HG03060 (cell line): ENCODE measurements at regions not wholly inside any gene's neighbourhood (a gene's known extent, or its start where the extent isn't known, plus 50 kb on each side); places are given as distances from the start of the nearest gene placed in this dataset.

Experiments
- ATAC-seq: cut with Tn5 transposase; IDR thresholded peaks from one replicate; pipeline ENCODE4 v1.9.1; 2021; ENCODE audit warnings: low read depth, moderate number of reproducible peaks; ENCODE audit not compliant: unreplicated experiment

DNA sequence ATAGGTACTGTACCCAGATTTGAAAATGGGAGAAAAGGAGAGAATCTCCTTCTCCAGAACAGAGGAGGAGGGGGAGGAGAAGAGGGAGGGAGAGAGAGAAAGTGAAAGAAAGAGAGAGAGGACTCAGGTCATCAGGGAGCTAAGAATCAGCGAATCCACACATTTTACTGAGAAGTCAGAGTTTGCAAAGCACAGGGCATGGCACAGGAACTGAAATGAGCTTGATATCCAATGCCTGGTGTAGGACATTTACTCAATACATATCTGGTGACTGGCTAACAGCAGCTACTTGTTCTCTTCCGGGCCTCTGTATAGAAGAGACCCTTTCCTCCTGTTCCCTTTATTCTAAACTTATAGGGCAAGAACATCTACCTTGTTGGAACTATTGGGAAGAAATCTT is 375.1 kb downstream of the KLF5 start:
- ATAC-seq, result no peak

- no peak for ATAC-seq
These were observed 374.7 kb downstream of the KLF5 start for GRCh38 chr13:73433458-73433857.

GRCh38 chr13:73429701-73430100 is 370.9 kb downstream of the KLF5 start:
- ATAC-seq, result no peak

GRCh38 chr13:73428706-73429105 is 369.9 kb downstream of the KLF5 start:
- ATAC-seq, result no peak

GRCh38 chr13:73428137-73428536 is 369.3 kb downstream of the KLF5 start:
- no peak for ATAC-seq

GRCh38 chr13:73422973-73423372 is 364.2 kb downstream of the KLF5 start:
- ATAC-seq, result no peak

DNA sequence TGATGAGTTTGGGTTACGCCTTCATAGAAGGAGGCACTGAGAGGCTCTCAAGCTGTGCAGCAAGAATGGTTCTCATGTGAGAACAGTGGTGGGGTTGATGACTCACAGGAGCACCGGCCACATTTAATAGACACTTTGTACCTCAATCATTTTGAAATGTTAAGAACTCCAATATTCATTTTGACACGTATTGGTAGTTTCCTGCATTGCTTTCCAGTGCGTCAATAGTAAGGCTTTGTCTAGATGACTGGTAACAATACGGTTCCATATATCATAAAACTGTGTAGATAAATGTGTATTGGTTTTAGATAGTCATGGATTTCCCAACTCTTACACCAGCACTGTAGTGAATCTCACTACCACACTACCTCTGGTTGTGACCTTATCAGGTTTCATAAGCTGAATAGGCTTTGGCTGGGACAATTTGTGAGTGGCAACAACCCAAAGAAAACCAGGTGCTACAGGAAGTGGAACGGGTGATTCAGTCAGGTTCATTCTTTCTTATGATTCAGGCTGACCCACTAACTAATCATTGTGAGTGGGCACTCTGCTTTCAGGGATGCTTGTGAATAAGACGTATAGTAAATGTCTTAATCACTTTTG is 362.6 kb downstream of the KLF5 start:
- ATAC-seq, result no peak

GRCh38 chr13:73419186-73419585 is 360.4 kb downstream of the KLF5 start:
- no peak for ATAC-seq

DNA sequence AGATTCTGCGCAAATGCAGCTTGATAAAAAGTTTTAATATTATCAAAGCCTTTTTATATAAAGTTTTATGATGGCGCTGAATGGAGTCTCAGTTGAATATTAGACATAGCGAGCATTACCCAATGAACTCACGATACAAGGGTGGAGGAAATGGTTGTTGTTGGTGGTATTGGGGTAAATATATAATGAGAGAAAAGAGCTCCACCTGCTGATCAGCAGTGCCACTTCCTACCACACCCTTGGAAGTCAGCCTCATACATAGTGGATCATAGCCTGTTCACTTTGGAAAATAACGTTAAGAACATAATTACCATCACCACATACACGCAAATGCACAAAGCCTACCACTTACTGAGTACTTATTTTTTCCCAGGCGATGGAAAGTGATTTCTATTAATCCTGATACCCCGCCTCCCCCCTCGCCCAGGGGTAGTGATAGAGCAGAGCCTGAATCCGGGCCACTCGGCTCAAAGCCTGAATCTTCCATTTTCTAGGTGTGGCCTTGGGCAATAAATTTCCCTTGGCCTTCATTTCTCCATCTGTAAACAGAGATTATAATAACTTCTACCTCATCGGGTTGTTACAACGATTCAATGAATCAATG is 358.3 kb downstream of the KLF5 start:
- ATAC-seq, result no peak

GRCh38 chr13:73416093-73416492 is 357.3 kb downstream of the KLF5 start:
- ATAC-seq, result no peak

- ATAC-seq, result no peak
These were observed 354.9 kb downstream of the KLF5 start for GRCh38 chr13:73413656-73414055.

DNA sequence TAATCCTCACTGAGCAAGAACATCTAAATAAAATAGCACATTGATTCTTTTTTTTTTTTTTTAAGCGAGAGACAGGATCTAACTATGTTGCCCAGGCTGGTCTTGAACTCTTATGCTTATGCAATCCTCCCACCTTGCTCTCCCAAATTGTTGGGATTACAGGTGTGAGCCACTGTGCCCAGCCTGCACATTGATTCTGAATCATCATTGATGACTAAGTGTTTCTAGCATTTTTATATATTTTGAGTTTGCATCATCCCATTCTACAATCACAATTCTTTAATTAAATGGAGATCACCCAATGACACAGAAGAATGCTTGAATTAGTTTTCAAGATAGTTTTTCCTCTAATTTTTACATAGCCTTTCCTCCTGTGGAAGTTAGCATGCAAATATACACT is 354.1 kb downstream of the KLF5 start:
- ATAC-seq, result no peak

DNA sequence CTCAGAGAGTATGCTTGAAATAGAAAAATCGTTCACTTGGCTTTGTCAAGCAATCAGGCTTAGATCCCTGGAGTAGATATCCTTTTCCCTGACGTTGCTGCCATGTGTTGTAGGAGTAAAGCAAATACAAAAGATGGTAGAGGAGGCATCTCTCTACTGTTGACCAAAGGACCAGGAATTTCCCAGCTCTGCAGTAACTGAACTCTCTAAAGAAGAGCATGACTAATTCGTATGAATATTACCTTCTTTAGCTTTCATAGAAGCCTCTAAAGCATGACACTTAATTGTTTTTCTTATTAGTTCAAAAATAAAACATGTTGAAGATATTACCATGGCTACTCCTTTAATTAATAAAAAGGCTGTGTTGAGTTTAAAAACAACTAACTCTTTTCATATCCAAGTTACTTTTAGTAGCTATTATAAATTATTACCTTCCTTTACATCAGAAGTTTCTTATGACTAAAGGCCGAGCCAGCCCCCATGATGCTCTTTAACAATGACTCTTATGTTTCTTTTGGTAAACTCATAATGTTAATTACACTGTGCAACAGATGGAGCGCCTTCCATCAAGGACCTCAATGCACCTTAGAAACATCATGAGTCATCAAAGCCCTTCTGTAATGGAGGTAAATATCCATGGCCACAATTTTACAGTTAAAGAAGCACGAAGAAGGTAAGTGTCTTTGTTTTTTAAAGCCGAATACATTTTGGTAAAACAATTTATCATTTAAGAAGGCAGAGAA is 352.4 kb downstream of the KLF5 start:
- ATAC-seq, result no peak

DNA sequence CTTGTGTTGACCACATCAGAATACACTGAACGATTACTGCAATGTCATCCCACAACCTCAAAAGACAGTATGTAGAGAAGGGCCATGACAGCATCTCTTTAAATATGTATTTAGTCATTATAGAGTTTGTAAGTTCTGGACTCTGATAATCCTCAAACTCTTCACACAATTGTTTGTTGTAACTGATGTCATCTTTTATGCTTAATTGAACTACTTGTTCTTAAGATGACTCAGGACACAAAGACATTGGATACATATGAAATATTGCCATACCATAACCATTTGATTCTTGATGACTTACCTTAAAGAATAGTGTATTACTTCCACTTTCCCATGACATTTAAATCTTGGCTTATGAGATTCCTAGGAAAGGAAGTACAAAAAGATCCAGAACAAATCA is 347.6 kb downstream of the KLF5 start:
- no peak for ATAC-seq

- ATAC-seq, result no peak
These were observed 345.8 kb downstream of the KLF5 start for GRCh38 chr13:73404581-73404980.

DNA sequence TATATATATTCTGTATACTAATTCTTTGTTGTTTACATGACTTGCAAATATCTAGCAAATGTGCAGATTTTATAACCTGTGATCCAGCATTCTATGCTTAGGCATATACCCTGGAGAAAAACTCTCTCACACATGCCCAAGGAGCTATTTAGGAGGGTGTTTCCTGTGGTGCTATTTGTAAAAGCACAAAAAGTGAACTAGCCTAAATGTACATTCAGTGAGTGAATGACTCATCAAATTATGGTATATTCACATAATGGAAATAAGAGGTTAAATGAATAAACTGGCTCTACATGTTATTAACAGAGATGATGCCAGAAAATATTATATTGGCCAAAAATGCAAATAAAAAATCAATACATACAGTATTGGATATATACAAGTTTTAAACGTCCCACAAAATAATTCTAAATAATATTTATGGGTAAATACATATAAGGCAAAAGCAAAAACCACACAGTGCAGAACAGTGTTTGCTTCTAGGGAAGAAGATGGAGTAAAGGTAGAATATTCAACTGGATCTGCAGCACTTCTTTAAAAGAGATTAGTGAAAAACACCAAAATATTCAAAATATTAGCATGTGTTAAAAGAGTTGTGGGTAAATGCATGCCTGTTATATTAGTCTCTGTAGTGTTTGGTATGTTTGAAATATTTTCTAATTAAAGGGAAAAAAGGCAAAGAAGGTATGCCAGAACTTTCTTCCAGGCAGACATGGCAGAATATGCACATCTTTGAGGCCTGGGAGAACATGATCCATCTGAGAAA is 344.7 kb downstream of the KLF5 start:
- no peak for ATAC-seq

GRCh38 chr13:73401769-73402168 is 343.0 kb downstream of the KLF5 start:
- no peak for ATAC-seq

DNA sequence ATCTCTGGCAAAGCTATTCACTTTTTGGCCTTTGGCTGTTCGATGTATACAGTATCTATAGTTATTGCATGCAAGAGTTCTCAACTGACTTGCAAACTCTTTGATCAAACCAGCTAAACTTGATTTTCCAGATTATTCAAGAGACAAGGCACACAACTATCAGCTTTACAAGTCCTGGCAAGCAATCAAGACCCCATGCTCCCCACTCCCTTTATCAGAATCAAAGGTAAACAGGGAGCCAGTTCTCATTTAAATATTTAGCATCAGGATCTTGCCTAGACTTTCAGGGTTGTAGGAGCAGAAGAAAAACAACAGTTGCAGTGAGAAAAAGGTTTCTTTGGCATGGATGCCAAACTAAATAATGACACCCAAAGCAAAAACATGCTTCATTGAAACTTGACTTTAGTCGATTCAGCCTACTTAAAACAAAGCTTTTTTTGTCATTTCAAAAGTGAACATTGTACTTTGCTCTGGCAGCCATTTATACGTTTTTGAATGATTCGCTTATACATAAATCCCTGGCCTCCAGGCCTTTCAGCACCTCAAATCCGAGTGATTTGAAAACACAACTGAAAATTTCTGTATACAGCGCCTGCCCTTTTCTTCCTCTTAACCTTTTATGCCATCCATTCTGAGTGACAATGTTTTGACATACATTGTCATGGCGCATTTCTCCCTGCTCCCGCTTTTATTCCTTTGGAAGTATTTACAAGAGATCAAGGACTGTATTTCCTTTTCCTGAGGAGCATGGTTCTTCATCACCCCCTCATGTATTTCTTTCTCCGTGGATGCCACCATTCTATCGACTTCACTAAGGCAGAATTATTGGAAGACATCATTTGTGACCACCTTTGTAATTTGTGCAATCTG is 340.8 kb downstream of the KLF5 start:
- ATAC-seq, result no peak

- ATAC-seq, result no peak
These were observed 338.9 kb downstream of the KLF5 start for GRCh38 chr13:73397496-73398305.

GRCh38 chr13:73394066-73394465 is 335.3 kb downstream of the KLF5 start:
- no peak for ATAC-seq
